22Rv1 (cell line): ENCODE measurements at regions not wholly inside any gene's neighbourhood (a gene's known extent, or its start where the extent isn't known, plus 50 kb on each side); places are given as distances from the start of the nearest gene placed in this dataset.

Source experiments
- CTCF ChIP-seq: fragments of 450-650 bp; IDR thresholded peaks from 2 replicates; pipeline ENCODE4 v1.5.1; 2017; ENCODE audit warnings: mild to moderate bottlenecking
- ZFX ChIP-seq: fragments of 450-650 bp; IDR thresholded peaks from 2 replicates; pipeline ENCODE4 v1.6.1; 2017; ENCODE audit warnings: antibody characterized with exemption, borderline replicate concordance

DNA sequence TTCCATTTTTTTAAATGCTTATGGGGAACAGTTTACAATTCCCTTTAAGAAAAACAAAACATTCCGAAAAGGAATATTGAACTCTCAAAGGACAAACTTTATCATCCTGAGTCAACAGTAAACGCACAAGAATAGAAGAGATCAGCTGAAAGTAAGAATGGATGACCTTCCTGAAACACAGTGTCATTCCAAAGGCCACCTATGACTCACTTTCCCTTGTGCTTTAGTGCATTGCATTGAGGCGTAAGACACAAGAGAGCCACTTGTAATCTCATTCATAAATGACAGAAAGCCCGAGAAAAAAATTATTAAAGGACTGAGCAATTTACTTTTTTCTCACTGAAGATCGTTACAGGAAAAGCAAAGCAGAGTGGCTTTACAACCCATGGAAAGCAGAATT, 1062.4 kb upstream of the DIAPH2 start:
- TF ChIP-seq CTCF (no peak), ZFX (no peak)
